ENCODE measurements at regions not wholly inside any gene's neighbourhood (a gene's known extent, or its start where the extent isn't known, plus 50 kb on each side); places are given as distances from the start of the nearest gene placed in this dataset.
"Not testable (repeated sequence)": the region's sequence is repeated elsewhere in the genome, so short reads cannot be mapped to it uniquely, and the experiment has no call there.

GRCh38 chr6:8859501-8859900 lies 424.2 kb upstream of the SLC35B3 start:
- no peak overlapping the region for H3K4me3 ChIP-seq (ENCODE audit: low read depth, low read length)
- no peak for TF ChIP-seq CTCF (IDR thresholded peaks at IDR 0.05; ENCODE audit: borderline replicate concordance, insufficient read depth, low read depth, low read length)

GRCh38 chr6:8858854-8859331 lies 423.5 kb upstream of the SLC35B3 start:
- H3K4me3 ChIP-seq (ENCODE audit: low read depth, low read length), result no peak overlapping the region
- TF ChIP-seq CTCF (IDR thresholded peaks at IDR 0.05; ENCODE audit: borderline replicate concordance, insufficient read depth, low read depth, low read length), result no peak

- no peak overlapping the region for H3K4me3 ChIP-seq (ENCODE audit: low read depth, low read length)
- TF ChIP-seq CTCF (IDR thresholded peaks at IDR 0.05; ENCODE audit: borderline replicate concordance, insufficient read depth, low read depth, low read length), result no peak
Observed at GRCh38 chr6:8857160-8857559, 421.8 kb upstream of the SLC35B3 start.

- H3K4me3 ChIP-seq (ENCODE audit: low read depth, low read length), result no peak overlapping the region
- no peak for TF ChIP-seq CTCF (IDR thresholded peaks at IDR 0.05; ENCODE audit: borderline replicate concordance, insufficient read depth, low read depth, low read length)
Observed at GRCh38 chr6:8855411-8855810, 420.1 kb upstream of the SLC35B3 start.

GRCh38 chr6:8852332-8852731 lies 417.0 kb upstream of the SLC35B3 start:
- H3K4me3 ChIP-seq (ENCODE audit: low read depth, low read length), result no peak overlapping the region
- TF ChIP-seq CTCF (IDR thresholded peaks at IDR 0.05; ENCODE audit: borderline replicate concordance, insufficient read depth, low read depth, low read length), result no peak

GRCh38 chr6:8846680-8847079 lies 411.3 kb upstream of the SLC35B3 start:
- not testable (repeated sequence) for H3K4me3 ChIP-seq (ENCODE audit: low read depth, low read length)

GRCh38 chr6:8845690-8846089 lies 410.3 kb upstream of the SLC35B3 start:
- no peak overlapping the region for H3K4me3 ChIP-seq (ENCODE audit: low read depth, low read length)
- TF ChIP-seq CTCF (IDR thresholded peaks at IDR 0.05; ENCODE audit: borderline replicate concordance, insufficient read depth, low read depth, low read length), result no peak

- H3K4me3 ChIP-seq (ENCODE audit: low read depth, low read length), result no peak overlapping the region
- no peak for TF ChIP-seq CTCF (IDR thresholded peaks at IDR 0.05; ENCODE audit: borderline replicate concordance, insufficient read depth, low read depth, low read length)
Observed at GRCh38 chr6:8844968-8845367, 409.6 kb upstream of the SLC35B3 start.
